DOHH2 (cell line): ENCODE measurements at regions not wholly inside any gene's neighbourhood (a gene's known extent, or its start where the extent isn't known, plus 50 kb on each side); places are given as distances from the start of the nearest gene placed in this dataset.

Experiments used
- CTCF ChIP-seq: fragments of 200-600 bp; sonication (generic); IDR thresholded peaks from one replicate; pipeline ENCODE4 v1.5.1; 2014; ENCODE audit warnings: antibody characterized with exemption, mild to moderate bottlenecking, low read depth, low read length; ENCODE audit not compliant: poor library complexity, severe bottlenecking
- EZH2phosphoT487 ChIP-seq: fragments of 200-600 bp; sonication (generic); IDR thresholded peaks from 2 replicates; pipeline ENCODE4 v1.6.1; 2017; ENCODE audit warnings: borderline replicate concordance, mild to moderate bottlenecking, antibody characterized with exemption, low read length, moderate library complexity, mixed read lengths

- no peak for TF ChIP-seq CTCF
- TF ChIP-seq EZH2phosphoT487, result no peak
Observed at GRCh38 chrX:45309801-45310200, 109.1 kb upstream of the DIPK2B start.
